ENCODE measurements at regions not wholly inside any gene's neighbourhood (a gene's known extent, or its start where the extent isn't known, plus 50 kb on each side); places are given as distances from the start of the nearest gene placed in this dataset.

- no peak for DNase-seq (ENCODE audit: low read depth in 2 of 2, low spot score in 1 of 2)
These were observed 386.9 kb upstream of the CELF2 start for GRCh38 chr10:10630782-10631181.

DNA sequence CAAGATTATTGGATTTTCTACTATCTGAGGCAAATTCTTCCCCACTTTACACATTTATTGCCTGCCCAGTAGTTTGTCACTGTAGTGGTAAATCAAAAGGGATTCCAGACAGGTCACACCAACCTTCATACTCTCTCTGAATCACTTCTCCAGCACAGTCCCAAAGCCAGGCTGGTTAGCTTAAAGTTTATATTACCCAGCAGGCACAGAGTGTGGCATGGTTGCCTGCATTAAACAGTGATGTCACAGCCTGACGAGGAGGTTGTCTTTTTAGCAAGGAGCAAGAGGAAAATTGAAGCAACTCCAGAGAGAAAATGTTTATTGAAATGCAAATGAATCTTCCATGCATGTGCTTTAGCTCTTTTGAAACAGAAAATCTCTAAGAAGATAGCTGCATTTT lies 375.5 kb upstream of the CELF2 start:
- DNase-seq (ENCODE audit: low read depth in 2 of 2, low spot score in 1 of 2): no peak

GRCh38 chr10:10642751-10643150 lies 374.9 kb upstream of the CELF2 start:
- no peak for DNase-seq (ENCODE audit: low read depth in 2 of 2, low spot score in 1 of 2)

DNA sequence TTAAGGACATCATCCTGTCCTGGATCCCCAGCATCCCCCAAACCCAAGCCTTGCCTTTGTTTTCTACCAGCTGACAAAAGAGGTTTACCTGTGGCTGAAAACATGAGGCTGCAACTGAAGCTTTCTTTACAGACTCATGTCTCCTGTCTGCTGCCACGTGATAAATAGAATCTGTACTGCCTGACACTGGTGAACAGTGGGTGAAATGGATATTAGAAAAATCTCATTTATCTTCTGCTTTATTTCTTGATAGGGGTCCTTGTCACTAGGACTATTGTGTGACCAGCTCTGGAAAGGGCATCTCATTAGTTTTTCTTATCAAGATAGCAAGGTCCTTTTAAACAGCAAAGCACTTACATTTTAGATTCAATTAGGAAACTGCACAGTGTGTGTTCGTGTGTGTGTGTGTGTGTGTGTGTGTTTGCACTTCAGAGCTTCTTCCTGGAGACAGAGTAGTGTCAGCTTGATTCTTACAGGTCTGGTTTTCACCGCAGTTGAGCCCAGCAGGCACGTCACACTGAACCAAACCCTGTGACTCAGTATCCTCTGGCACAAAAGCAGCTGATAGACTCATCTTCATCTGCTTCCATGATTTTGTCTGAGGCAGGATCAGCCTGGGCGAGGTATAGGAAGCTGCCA lies 373.5 kb upstream of the CELF2 start:
- no peak for DNase-seq (ENCODE audit: low read depth in 2 of 2, low spot score in 1 of 2)

GRCh38 chr10:10644676-10645385 lies 372.8 kb upstream of the CELF2 start:
- DNase-seq (ENCODE audit: low read depth in 2 of 2, low spot score in 1 of 2): no peak

- no peak for DNase-seq (ENCODE audit: low read depth in 2 of 2, low spot score in 1 of 2)
These were observed 370.3 kb upstream of the CELF2 start for GRCh38 chr10:10647331-10647730.

GRCh38 chr10:10657139-10657760 lies 360.4 kb upstream of the CELF2 start:
- no peak for DNase-seq (ENCODE audit: low read depth in 2 of 2, low spot score in 1 of 2)

DNA sequence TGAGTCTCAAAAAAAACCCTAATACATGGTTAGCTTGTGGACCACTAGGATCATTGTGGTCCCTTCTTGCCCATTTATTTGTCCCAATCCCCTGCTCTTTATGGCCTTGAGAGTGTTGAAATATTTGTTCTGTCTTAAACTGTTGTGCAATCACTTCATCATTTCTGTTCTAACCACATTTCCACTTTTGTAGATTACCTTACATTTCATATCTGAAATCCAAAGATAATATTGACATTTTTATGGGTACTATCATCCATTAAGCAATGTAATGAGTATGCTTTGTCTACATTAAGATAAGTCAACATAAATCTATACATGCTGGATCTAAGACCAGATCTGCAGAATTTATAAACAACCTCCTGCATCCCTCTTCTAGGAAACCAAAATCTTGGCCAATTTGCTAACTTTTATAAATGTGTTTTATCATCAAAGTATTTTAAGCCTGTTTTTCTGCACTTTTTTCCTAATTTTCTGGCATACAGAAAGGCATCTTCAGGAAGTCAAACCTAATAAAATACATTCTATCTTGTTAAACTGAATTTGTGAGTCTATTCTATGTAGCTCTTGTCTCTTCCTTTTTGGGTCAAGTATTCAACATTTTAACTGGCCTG lies 359.4 kb upstream of the CELF2 start:
- DNase-seq (ENCODE audit: low read depth in 2 of 2, low spot score in 1 of 2): no peak

GRCh38 chr10:10660054-10660453 lies 357.6 kb upstream of the CELF2 start:
- no peak for DNase-seq (ENCODE audit: low read depth in 2 of 2, low spot score in 1 of 2)

DNA sequence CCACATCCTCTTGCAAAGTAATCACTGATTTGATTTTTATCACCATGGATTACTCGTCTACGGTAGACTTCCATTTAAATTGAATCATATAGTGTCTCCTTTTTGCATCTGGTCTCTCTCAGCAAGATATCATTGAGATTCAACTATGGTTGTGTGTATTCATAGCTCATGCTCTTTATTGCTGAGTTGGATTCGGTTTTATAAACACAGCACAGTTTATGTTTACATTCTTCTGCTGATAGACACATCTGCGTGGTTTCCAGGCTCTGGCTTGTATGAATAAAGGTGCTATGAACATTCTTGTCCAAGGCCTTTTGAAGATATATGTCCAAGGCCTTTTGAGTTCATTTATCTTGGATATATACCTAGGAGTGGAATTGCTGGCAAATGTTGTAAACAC lies 356.5 kb upstream of the CELF2 start:
- DNase-seq (ENCODE audit: low read depth in 2 of 2, low spot score in 1 of 2): no peak

GRCh38 chr10:10662716-10663408 lies 354.8 kb upstream of the CELF2 start:
- DNase-seq (ENCODE audit: low read depth in 2 of 2, low spot score in 1 of 2): no peak

DNA sequence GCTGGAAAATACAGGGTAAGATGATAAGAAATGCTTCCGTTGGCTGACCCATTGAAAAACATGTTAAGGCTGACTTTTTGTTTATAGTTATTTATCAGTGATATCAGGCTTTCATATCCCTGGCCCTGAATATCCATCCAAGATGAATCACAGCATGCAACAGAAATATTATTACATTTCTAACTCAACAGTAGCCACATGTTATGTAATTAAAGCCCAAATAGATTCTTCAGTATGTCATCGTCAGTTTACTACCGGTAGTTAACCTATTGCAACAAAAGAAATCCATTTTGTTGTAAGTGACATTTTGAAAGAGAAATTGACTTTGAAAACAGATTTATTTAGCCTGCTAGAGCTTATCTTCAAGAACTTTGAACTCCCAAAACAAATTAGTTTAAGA lies 354.1 kb upstream of the CELF2 start:
- no peak for DNase-seq (ENCODE audit: low read depth in 2 of 2, low spot score in 1 of 2)

DNA sequence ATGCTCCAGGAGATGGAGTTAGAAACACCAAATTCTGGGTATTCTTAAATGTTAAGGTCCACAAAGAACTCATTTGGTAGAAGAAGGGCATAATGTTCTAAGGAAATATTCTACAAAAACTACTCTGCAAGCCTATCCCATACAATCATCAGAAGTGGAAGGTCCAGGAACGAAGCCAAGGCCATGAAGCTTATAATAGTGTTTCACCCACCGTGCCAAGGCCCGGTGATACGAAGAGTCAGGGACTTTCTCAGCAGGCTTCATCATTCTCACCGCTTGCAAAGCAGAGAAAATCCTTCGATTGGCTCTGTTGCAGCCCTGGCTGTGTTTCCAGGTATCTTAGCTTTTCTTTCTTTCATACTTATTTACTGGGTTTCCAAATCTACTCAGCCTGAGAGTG lies 351.9 kb upstream of the CELF2 start:
- no peak for DNase-seq (ENCODE audit: low read depth in 2 of 2, low spot score in 1 of 2)

- no peak for DNase-seq (ENCODE audit: low read depth in 2 of 2, low spot score in 1 of 2)
These were observed 350.2 kb upstream of the CELF2 start for GRCh38 chr10:10667466-10667865.

GRCh38 chr10:10676972-10677371 lies 340.7 kb upstream of the CELF2 start:
- no peak for DNase-seq (ENCODE audit: low read depth in 2 of 2, low spot score in 1 of 2)

GRCh38 chr10:10677479-10677878 lies 340.2 kb upstream of the CELF2 start:
- DNase-seq (ENCODE audit: low read depth in 2 of 2, low spot score in 1 of 2): no peak

DNA sequence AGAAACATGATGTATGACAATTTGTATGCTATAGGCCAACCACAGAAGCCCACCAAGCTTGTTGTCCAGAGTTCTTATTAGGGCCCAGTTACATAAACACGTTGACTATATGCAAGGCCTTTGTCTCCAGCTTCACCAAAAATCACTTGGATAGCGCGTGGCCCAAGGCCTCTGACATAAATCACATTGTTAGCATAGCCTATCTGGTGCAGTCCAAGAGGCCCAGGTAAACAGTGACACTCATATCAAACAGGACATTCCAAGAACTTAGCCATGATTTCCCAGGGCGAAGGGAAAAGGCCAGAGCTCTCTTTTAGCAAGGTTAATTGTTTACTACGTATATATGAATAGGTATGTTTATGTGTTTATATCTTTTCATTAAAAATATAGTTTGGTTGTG lies 337.2 kb upstream of the CELF2 start:
- DNase-seq (ENCODE audit: low read depth in 2 of 2, low spot score in 1 of 2): no peak

DNA sequence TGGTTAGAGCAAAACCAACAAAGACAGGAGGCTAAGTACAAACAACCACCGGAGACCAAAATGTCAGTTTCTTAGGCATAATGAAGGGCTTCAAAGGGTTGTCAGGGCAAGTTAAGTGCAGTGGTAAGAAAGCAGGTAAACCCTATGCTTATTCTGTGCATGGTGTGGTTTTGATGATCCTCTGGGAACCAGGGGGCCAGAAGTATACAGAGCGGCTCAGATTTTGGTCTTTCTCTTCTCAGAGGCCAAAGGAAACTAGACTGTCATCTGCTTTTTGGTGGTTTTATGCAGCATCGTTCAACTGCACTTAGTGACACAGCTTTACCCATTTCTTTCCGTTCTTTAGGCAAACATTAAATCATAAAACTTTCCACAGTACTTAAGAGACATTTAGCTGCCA lies 332.7 kb upstream of the CELF2 start:
- DNase-seq (ENCODE audit: low read depth in 2 of 2, low spot score in 1 of 2): no peak

DNA sequence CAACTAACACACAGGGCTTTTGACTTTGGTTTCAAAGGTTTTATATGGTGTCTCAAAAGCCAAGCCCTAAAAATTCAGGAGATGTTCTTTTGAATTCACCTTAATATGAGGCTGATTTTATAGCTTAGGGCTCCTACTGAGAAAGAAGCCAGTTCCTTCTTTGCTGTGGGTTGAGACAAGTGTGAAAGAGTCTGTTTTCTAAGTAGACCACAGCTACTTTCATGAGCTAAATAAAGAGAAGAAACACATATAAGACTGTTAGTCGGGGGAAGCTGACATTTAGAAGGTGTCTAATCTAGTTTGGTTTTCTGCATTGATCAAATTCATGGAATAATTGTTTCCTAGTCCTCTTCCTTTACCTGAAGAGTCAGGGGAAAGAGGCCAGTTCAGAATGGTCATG lies 332.1 kb upstream of the CELF2 start:
- DNase-seq (ENCODE audit: low read depth in 2 of 2, low spot score in 1 of 2): no peak

GRCh38 chr10:10687751-10688150 lies 329.9 kb upstream of the CELF2 start:
- DNase-seq (ENCODE audit: low read depth in 2 of 2, low spot score in 1 of 2): no peak

- DNase-seq (ENCODE audit: low read depth in 2 of 2, low spot score in 1 of 2): no peak
These were observed 318.2 kb upstream of the CELF2 start for GRCh38 chr10:10699427-10699826.
